ENCODE measurements at regions not wholly inside any gene's neighbourhood (a gene's known extent, or its start where the extent isn't known, plus 50 kb on each side); places are given as distances from the start of the nearest gene placed in this dataset.

- DNase-seq (ENCODE audit: low read depth in 2 of 2): no peak
These were observed 495.5 kb upstream of the ZWINT start for GRCh38 chr10:56856569-56856968.

- DNase-seq (ENCODE audit: low read depth in 2 of 2): no peak
These were observed 484.0 kb upstream of the ZWINT start for GRCh38 chr10:56844978-56845529.

GRCh38 chr10:56836659-56837058 lies 475.6 kb upstream of the ZWINT start:
- no peak for DNase-seq (ENCODE audit: low read depth in 2 of 2)

GRCh38 chr10:56831681-56832080 lies 470.6 kb upstream of the ZWINT start:
- DNase-seq (ENCODE audit: low read depth in 2 of 2): no peak

GRCh38 chr10:56823849-56824248 lies 462.8 kb upstream of the ZWINT start:
- no peak for DNase-seq (ENCODE audit: low read depth in 2 of 2)

GRCh38 chr10:56805022-56805421 lies 444.0 kb upstream of the ZWINT start:
- DNase-seq (ENCODE audit: low read depth in 2 of 2): no peak

GRCh38 chr10:56785292-56785691 lies 424.2 kb upstream of the ZWINT start:
- no peak for DNase-seq (ENCODE audit: low read depth in 2 of 2)

- DNase-seq (ENCODE audit: low read depth in 2 of 2): no peak
These were observed 421.4 kb upstream of the ZWINT start for GRCh38 chr10:56782503-56782902.

GRCh38 chr10:56771343-56771742 lies 410.3 kb upstream of the ZWINT start:
- DNase-seq (ENCODE audit: low read depth in 2 of 2): no peak

GRCh38 chr10:56763090-56763489 lies 402.0 kb upstream of the ZWINT start:
- no peak for DNase-seq (ENCODE audit: low read depth in 2 of 2)

- DNase-seq (ENCODE audit: low read depth in 2 of 2): no peak
These were observed 384.4 kb upstream of the ZWINT start for GRCh38 chr10:56745490-56745889.

GRCh38 chr10:56728349-56728748 lies 367.3 kb upstream of the ZWINT start:
- no peak for DNase-seq (ENCODE audit: low read depth in 2 of 2)

GRCh38 chr10:56722912-56723311 lies 361.9 kb upstream of the ZWINT start:
- DNase-seq (ENCODE audit: low read depth in 2 of 2): no peak

- DNase-seq (ENCODE audit: low read depth in 2 of 2): no peak
These were observed 354.2 kb upstream of the ZWINT start for GRCh38 chr10:56715262-56715661.

GRCh38 chr10:56698506-56698905 lies 337.4 kb upstream of the ZWINT start:
- no peak for DNase-seq (ENCODE audit: low read depth in 2 of 2)

GRCh38 chr10:56679578-56679977 lies 318.5 kb upstream of the ZWINT start:
- no peak for DNase-seq (ENCODE audit: low read depth in 2 of 2)

- no peak for DNase-seq (ENCODE audit: low read depth in 2 of 2)
These were observed 301.8 kb upstream of the ZWINT start for GRCh38 chr10:56662765-56663447.

GRCh38 chr10:56653289-56653688 lies 292.2 kb upstream of the ZWINT start:
- DNase-seq (ENCODE audit: low read depth in 2 of 2): no peak

GRCh38 chr10:56646329-56647111 lies 285.5 kb upstream of the ZWINT start:
- no peak for DNase-seq (ENCODE audit: low read depth in 2 of 2)

- no peak for DNase-seq (ENCODE audit: low read depth in 2 of 2)
These were observed 272.9 kb upstream of the ZWINT start for GRCh38 chr10:56633876-56634452.

GRCh38 chr10:56632537-56632936 lies 271.5 kb upstream of the ZWINT start:
- no peak for DNase-seq (ENCODE audit: low read depth in 2 of 2)

GRCh38 chr10:56624082-56624481 lies 263.0 kb upstream of the ZWINT start:
- DNase-seq (ENCODE audit: low read depth in 2 of 2): no peak

- no peak for DNase-seq (ENCODE audit: low read depth in 2 of 2)
These were observed 262.0 kb upstream of the ZWINT start for GRCh38 chr10:56623064-56623463.
